RWPE1 (cell line): ENCODE measurements at regions not wholly inside any gene's neighbourhood (a gene's known extent, or its start where the extent isn't known, plus 50 kb on each side); places are given as distances from the start of the nearest gene placed in this dataset.

Experiments used
- CTCF ChIA-PET: fragments of 350-600 bp; sonication (Branson Sonifier 250); formaldehyde crosslinking; extraction: SDS; loops from one replicate; lab custom pipeline; 2021; lab: Yijun Ruan, JAX
- POLR2A ChIA-PET: fragments of 400-600 bp; formaldehyde crosslinking; extraction: SDS; loops from one replicate; lab custom pipeline; 2020; ENCODE audit warnings: antibody characterized with exemption; ENCODE audit not compliant: low non-redundant PET; lab: Yijun Ruan, JAX
- DNase-seq: peaks from one replicate; pipeline ENCODE4 v3.0.0; 2012; ENCODE audit warnings: low spot score
- H3K27ac ChIP-seq: fragments of 450-650 bp; 2 replicates; pipeline ENCODE4 v1.5.1; 2017
- TF ChIP-seq, protein P1 (sequence below): fragments of 450-650 bp; conservative IDR thresholded peaks from 2 replicates; pipeline ENCODE4 v1.5.1; 2017; ENCODE audit warnings: low read depth, mild to moderate bottlenecking

DNA sequence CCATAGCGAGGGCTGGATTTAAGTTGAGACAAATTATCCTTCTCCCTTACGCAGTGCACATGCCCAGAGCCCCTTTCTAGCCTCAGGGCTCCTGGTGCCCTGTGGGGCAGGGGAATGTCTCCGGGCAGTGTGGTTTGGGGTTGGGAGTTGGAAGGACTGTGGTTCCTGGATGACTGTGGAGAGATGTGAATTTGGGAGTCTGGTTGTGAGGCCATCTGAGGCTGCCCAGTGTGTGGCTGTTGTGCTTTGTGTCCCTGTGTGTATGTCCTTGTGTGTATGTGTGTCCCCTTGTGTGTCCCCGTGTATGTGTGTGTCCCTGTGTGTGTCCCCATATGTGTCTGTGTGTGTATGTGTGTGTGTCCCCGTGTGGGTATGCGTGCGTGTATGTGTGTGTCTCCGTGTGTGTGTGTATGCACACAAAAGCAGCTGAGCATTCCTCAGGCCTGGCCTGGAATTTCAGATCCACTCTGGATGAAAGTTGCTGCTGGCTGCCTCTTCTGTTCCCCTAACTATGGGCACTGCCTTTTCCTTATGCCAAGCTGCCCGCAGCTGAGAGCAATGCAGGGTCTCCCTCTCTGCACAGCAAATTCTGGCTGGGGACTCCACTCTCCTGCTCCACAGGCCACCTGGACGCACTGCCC, 65.4 kb downstream of the UBIAD1 start:
- no peak overlapping the region for H3K27ac ChIP-seq
- DNase-seq: no peak
- TF ChIP-seq, protein P1, sequence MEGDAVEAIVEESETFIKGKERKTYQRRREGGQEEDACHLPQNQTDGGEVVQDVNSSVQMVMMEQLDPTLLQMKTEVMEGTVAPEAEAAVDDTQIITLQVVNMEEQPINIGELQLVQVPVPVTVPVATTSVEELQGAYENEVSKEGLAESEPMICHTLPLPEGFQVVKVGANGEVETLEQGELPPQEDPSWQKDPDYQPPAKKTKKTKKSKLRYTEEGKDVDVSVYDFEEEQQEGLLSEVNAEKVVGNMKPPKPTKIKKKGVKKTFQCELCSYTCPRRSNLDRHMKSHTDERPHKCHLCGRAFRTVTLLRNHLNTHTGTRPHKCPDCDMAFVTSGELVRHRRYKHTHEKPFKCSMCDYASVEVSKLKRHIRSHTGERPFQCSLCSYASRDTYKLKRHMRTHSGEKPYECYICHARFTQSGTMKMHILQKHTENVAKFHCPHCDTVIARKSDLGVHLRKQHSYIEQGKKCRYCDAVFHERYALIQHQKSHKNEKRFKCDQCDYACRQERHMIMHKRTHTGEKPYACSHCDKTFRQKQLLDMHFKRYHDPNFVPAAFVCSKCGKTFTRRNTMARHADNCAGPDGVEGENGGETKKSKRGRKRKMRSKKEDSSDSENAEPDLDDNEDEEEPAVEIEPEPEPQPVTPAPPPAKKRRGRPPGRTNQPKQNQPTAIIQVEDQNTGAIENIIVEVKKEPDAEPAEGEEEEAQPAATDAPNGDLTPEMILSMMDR: no peak
- ChIA-PET POLR2A (no interaction called here), CTCF (interaction anchor here (0.5 to 0.7 kb wide), 4 partner anchors 23 to 1744 kb away, joined by 3 read pairs; no protein-coding TSS in a partner anchor)

DNA sequence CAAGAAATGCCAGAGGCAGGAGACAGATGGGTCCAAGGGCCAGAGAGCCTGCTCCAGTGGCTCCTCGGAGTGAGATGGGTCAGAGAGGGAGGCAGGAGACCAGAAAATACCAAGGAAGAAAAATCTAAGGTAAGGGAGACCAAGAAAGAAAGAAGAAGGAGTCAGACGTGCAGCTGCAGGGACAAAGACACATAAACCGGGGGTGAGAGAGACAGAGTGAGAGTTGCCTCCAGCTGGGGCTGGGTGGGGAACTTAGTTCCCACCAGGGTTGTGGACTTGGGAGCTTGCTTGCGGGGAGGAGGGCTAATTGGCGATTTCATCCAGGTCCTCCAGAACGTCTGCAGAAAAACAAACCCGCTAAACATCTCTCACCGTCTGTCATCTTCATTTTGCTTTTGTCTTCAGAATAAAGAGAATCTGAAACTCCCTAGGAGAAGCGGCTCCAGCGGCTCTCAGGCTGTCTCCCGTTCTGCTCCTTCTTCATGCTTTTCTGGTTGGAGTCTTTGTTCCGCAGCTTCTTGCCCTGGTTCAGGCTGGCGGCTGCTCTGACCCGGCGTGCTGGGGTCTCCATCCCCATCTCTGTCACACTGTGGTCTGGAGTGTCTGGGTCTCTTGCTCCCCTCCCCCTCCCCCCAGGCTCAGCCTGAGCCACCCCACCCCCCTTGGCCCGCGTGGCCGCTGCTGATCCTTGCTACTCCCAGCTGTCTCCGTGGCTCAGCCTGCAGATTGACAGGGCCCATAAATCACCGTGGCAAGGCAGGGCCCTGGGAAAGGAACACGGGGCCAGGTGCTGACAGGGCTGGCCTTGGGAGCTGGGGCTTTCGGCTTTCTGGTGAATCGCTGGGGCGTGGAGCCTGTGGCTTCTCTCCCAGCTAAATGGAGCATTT, 66.6 kb downstream of the UBIAD1 start:
- CTCF ChIA-PET: no interaction called here
- DNase-seq: peak; percentile 45

DNA sequence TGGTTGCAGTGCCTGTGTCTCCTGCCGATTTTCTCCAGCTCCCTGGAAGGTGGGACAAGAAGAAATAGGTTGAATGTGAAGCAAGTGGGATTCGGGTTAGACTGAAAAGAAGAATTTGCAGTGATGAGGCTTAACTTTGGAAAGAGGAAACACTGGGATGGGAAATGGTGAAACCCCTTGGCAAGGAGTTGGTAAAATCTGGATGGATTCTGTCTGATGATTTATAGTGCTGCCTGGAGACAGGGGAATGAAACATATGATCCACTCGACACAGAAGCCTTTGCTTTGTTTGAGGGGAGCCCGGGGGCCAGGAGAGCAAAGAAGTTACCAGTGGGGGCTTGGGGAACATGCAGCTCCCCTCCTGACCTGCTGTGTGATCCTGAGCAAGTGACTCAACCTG, 67.2 kb downstream of the UBIAD1 start:
- TF ChIP-seq, protein P1: no peak
- CTCF ChIA-PET: no interaction called here
- DNase-seq: no peak
- peak overlapping the region; percentile 60 for H3K27ac ChIP-seq
- POLR2A ChIA-PET: no interaction called here

More for the DNA sequence above, 66.6 kb downstream of the UBIAD1 start:
- peak overlapping the region; percentile 60 for H3K27ac ChIP-seq
- POLR2A ChIA-PET: no interaction called here
- TF ChIP-seq, protein P1: no peak

DNA sequence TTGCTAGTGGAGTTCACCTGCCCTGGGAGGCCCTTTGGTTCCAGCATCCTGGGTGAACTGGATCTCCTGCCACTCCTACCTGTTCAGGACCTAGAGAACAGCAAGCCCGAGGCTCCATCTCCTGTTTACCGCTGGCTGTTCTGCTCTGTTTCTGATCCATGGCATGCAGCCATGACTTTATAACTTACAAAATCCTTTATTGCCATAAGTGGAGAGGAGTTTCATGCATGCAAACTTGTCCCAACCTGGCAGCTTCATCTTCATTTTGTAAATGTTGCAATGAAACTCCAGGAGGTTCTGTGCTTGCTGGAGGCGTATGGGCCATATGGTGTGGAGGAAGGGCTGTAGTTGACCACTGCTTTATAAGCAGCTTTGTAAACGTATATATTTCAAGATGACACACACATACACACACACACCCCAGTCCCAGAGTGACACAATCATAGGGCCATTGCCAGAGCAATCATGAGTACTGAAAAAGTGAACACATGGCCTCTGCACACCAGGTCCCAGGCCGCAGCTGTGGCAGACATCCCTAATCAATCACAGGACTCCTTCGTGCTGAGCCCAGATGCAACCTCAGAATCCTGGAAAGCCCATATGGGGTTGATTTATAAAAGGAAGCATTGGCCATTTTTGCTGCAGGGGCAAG, 69.0 kb downstream of the UBIAD1 start:
- CTCF ChIA-PET: interaction anchor here (0.5 kb wide), 1 partner anchor 22 kb away, joined by 4 read pairs; no protein-coding TSS in a partner anchor
- no peak for DNase-seq
- TF ChIP-seq, protein P1: no peak
- H3K27ac ChIP-seq: peak overlapping the region; percentile 69
- POLR2A ChIA-PET: no interaction called here

DNA sequence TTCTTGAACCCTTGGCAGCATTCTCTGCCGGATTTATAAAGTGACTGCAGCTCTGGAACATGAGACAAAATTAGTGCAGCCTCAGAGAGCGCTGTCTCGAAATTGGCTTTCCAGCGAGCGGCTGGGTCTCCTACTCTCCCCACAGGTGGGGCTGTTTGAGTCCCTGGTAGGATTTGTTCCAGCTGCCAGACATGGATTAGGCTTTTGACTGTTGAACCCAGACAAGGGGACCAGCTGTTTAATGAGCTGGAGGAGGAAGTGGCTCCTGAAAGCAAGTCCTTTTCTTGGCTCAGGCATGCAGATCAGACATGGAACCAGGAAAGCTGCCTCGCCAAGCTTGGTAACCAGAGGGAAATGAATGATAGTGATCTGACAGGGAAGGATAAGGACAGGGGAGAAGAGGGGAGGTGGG, 69.6 kb downstream of the UBIAD1 start:
- ChIA-PET CTCF (no interaction called here), POLR2A (no interaction called here)
- DNase-seq: no peak
- H3K27ac ChIP-seq: peak overlapping the region; percentile 69
- TF ChIP-seq, protein P1: no peak
